ENCODE measurements at regions not wholly inside any gene's neighbourhood (a gene's known extent, or its start where the extent isn't known, plus 50 kb on each side); places are given as distances from the start of the nearest gene placed in this dataset.
"Not testable (repeated sequence)": the region's sequence is repeated elsewhere in the genome, so short reads cannot be mapped to it uniquely, and the experiment has no call there.

DNA sequence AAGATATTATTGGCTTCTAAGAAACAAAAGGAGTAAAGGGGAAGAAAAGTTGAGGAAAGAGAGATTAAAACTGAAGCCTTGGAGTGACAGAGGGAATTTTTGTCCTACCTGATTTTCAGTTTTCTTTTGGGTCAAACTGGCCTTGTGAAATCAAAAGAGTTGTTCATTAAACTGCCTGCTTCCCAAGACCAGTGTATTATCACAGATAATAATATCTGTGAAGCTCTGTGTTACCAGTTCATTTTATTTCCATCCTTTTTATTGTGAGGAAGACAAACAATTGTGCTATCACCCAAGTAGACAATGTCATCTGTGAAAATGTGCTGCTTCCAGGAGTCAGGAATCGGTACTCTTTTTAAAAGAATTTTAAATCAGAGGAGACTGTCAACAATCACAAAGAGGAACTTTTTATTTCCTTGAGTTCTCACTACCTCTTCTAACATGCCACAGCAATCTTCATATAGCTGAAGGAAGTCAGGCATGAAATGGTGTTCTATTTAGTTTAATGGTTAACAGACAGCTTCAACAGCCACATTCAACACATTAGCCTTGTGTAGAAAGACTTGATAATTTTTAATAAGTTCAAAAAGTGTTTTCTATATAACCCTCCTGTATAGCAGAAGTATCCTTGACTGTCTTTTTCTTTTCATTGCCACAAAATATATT is 554.8 kb downstream of the PIK3C3 start:
- TF ChIP-seq, protein P1, sequence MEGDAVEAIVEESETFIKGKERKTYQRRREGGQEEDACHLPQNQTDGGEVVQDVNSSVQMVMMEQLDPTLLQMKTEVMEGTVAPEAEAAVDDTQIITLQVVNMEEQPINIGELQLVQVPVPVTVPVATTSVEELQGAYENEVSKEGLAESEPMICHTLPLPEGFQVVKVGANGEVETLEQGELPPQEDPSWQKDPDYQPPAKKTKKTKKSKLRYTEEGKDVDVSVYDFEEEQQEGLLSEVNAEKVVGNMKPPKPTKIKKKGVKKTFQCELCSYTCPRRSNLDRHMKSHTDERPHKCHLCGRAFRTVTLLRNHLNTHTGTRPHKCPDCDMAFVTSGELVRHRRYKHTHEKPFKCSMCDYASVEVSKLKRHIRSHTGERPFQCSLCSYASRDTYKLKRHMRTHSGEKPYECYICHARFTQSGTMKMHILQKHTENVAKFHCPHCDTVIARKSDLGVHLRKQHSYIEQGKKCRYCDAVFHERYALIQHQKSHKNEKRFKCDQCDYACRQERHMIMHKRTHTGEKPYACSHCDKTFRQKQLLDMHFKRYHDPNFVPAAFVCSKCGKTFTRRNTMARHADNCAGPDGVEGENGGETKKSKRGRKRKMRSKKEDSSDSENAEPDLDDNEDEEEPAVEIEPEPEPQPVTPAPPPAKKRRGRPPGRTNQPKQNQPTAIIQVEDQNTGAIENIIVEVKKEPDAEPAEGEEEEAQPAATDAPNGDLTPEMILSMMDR (IDR thresholded peaks at IDR 0.05), result no peak
- Histone ChIP-seq H3K27me3 (no peaks in the 10 kb centered on the region), H3K4me1 (no peaks in the 10 kb centered on the region), H3K36me3 (no peaks in the 10 kb centered on the region), H3K27ac (no peak overlapping the region), H3K9me3 (no peaks in the 10 kb centered on the region), H3K4me3 (no peak overlapping the region)
- DNase-seq, result no peak
- intact Hi-C loops (cut with DNase I; ENCODE audit: low total_unique reads), result no loop called here

- H3K4me3 ChIP-seq, result no peak overlapping the region
- DNase-seq, result no peak
- H3K9me3 ChIP-seq, result no peaks in the 10 kb centered on the region
- H3K27ac ChIP-seq, result no peak overlapping the region
- no peaks in the 10 kb centered on the region for H3K36me3 ChIP-seq
- TF ChIP-seq, protein P1 (IDR thresholded peaks at IDR 0.05), result no peak
- no peaks in the 10 kb centered on the region for H3K4me1 ChIP-seq
- H3K27me3 ChIP-seq, result no peaks in the 10 kb centered on the region
- intact Hi-C loops (cut with DNase I; ENCODE audit: low total_unique reads), result no loop called here
Measured at GRCh38 chr18:42510540-42510939, 555.5 kb downstream of the PIK3C3 start.

- H3K36me3 ChIP-seq, result no peaks in the 10 kb centered on the region
- no peak for DNase-seq
- no peaks in the 10 kb centered on the region for H3K27me3 ChIP-seq
- H3K4me3 ChIP-seq, result no peak overlapping the region
- H3K9me3 ChIP-seq, result no peaks in the 10 kb centered on the region
- intact Hi-C loops (cut with DNase I; ENCODE audit: low total_unique reads), result no loop called here
- no peaks in the 10 kb centered on the region for H3K4me1 ChIP-seq
- H3K27ac ChIP-seq, result no peak overlapping the region
- TF ChIP-seq, protein P1 (IDR thresholded peaks at IDR 0.05), result no peak
Measured at GRCh38 chr18:42513441-42513840, 558.4 kb downstream of the PIK3C3 start.

- no peaks in the 10 kb centered on the region for H3K27me3 ChIP-seq
- H3K36me3 ChIP-seq, result no peaks in the 10 kb centered on the region
- no peak overlapping the region for H3K4me3 ChIP-seq
- intact Hi-C loops (cut with DNase I; ENCODE audit: low total_unique reads), result no loop called here
- no peaks in the 10 kb centered on the region for H3K4me1 ChIP-seq
- H3K9me3 ChIP-seq, result no peaks in the 10 kb centered on the region
- no peak for DNase-seq
- TF ChIP-seq, protein P1 (IDR thresholded peaks at IDR 0.05), result no peak
- no peak overlapping the region for H3K27ac ChIP-seq
Measured at GRCh38 chr18:42514512-42514911, 559.5 kb downstream of the PIK3C3 start.

- Histone ChIP-seq H3K4me3 (no peak overlapping the region), H3K36me3 (no peaks in the 10 kb centered on the region), H3K27ac (no peak overlapping the region), H3K4me1 (no peaks in the 10 kb centered on the region), H3K9me3 (no peaks in the 10 kb centered on the region), H3K27me3 (no peaks in the 10 kb centered on the region)
- no peak for DNase-seq
- intact Hi-C loops (cut with DNase I; ENCODE audit: low total_unique reads), result no loop called here
- TF ChIP-seq, protein P1 (IDR thresholded peaks at IDR 0.05), result no peak
Measured at GRCh38 chr18:42517896-42518295, 562.9 kb downstream of the PIK3C3 start.

- H3K36me3 ChIP-seq; DNase-seq; H3K27ac ChIP-seq; intact Hi-C loops (cut with DNase I; ENCODE audit: low total_unique reads); H3K4me3 ChIP-seq; H3K27me3 ChIP-seq; H3K9me3 ChIP-seq; H3K4me1 ChIP-seq: not testable (repeated sequence)
Measured at GRCh38 chr18:42518331-42518730, 563.3 kb downstream of the PIK3C3 start.

Data from tibial artery (tissue), 4 donors.